ENCODE measurements at regions not wholly inside any gene's neighbourhood (a gene's known extent, or its start where the extent isn't known, plus 50 kb on each side); places are given as distances from the start of the nearest gene placed in this dataset.

GRCh38 chr20:11214256-11214840 is 540.5 kb upstream of the JAG1 start:
- H3K4me1 ChIP-seq (ENCODE audit: control insufficient read depth, insufficient read depth, low read length) = peaks cover 4% of the 10 kb centered on the region; the same call in 1 of the 2 replicates
- H3K27ac ChIP-seq (ENCODE audit: low read depth, low read length) = no peak overlapping the region
- no peaks in the 10 kb centered on the region for H3K36me3 ChIP-seq (ENCODE audit: control insufficient read depth, insufficient read depth, low read length)
- 0 out of 2 replicates have a peak overlapping the region, but pooled peaks have one; percentile 7 for H3K9ac ChIP-seq (ENCODE audit: low read depth, low read length)
- H3K9me3 ChIP-seq (ENCODE audit: control insufficient read depth, insufficient read depth, low read length) = no peaks in the 10 kb centered on the region
- H3K27me3 ChIP-seq (ENCODE audit: control insufficient read depth, insufficient read depth, low read length) = no peaks in the 10 kb centered on the region
- H3K4me3 ChIP-seq (ENCODE audit: low read depth, low read length) = no peak overlapping the region

GRCh38 chr20:11216451-11217314 is 542.9 kb upstream of the JAG1 start:
- H3K4me3 ChIP-seq (ENCODE audit: low read depth, low read length) = no peak overlapping the region
- peaks cover 4% of the 10 kb centered on the region; the same call in 1 of the 2 replicates for H3K4me1 ChIP-seq (ENCODE audit: control insufficient read depth, insufficient read depth, low read length)
- no peak overlapping the region for H3K9ac ChIP-seq (ENCODE audit: low read depth, low read length)
- no peaks in the 10 kb centered on the region for H3K36me3 ChIP-seq (ENCODE audit: control insufficient read depth, insufficient read depth, low read length)
- no peak overlapping the region for H3K27ac ChIP-seq (ENCODE audit: low read depth, low read length)
- H3K27me3 ChIP-seq (ENCODE audit: control insufficient read depth, insufficient read depth, low read length) = no peaks in the 10 kb centered on the region
- no peaks in the 10 kb centered on the region for H3K9me3 ChIP-seq (ENCODE audit: control insufficient read depth, insufficient read depth, low read length)

GRCh38 chr20:11217326-11218172 is 543.8 kb upstream of the JAG1 start:
- no peak overlapping the region for H3K27ac ChIP-seq (ENCODE audit: low read depth, low read length)
- no peak overlapping the region for H3K9ac ChIP-seq (ENCODE audit: low read depth, low read length)
- no peaks in the 10 kb centered on the region for H3K36me3 ChIP-seq (ENCODE audit: control insufficient read depth, insufficient read depth, low read length)
- H3K27me3 ChIP-seq (ENCODE audit: control insufficient read depth, insufficient read depth, low read length) = no peaks in the 10 kb centered on the region
- peaks cover 4% of the 10 kb centered on the region; the same call in 1 of the 2 replicates for H3K4me1 ChIP-seq (ENCODE audit: control insufficient read depth, insufficient read depth, low read length)
- H3K9me3 ChIP-seq (ENCODE audit: control insufficient read depth, insufficient read depth, low read length) = no peaks in the 10 kb centered on the region
- H3K4me3 ChIP-seq (ENCODE audit: low read depth, low read length) = no peak overlapping the region

GRCh38 chr20:11218173-11218680 is 544.4 kb upstream of the JAG1 start:
- peaks cover 4% of the 10 kb centered on the region; the same call in 1 of the 2 replicates for H3K4me1 ChIP-seq (ENCODE audit: control insufficient read depth, insufficient read depth, low read length)
- H3K27me3 ChIP-seq (ENCODE audit: control insufficient read depth, insufficient read depth, low read length) = no peaks in the 10 kb centered on the region

GRCh38 chr20:11219192-11219591 is 545.4 kb upstream of the JAG1 start:
- peaks cover 4% of the 10 kb centered on the region; the same call in 1 of the 2 replicates for H3K4me1 ChIP-seq (ENCODE audit: control insufficient read depth, insufficient read depth, low read length)
- no peak overlapping the region for H3K4me3 ChIP-seq (ENCODE audit: low read depth, low read length)
- no peak overlapping the region for H3K27ac ChIP-seq (ENCODE audit: low read depth, low read length)
- H3K9ac ChIP-seq (ENCODE audit: low read depth, low read length) = no peak overlapping the region
- H3K36me3 ChIP-seq (ENCODE audit: control insufficient read depth, insufficient read depth, low read length) = no peaks in the 10 kb centered on the region
- H3K9me3 ChIP-seq (ENCODE audit: control insufficient read depth, insufficient read depth, low read length) = no peaks in the 10 kb centered on the region
- H3K27me3 ChIP-seq (ENCODE audit: control insufficient read depth, insufficient read depth, low read length) = no peaks in the 10 kb centered on the region

More at GRCh38 chr20:11218173-11218680, 544.4 kb upstream of the JAG1 start:
- Histone ChIP-seq H3K36me3 (ENCODE audit: control insufficient read depth, insufficient read depth, low read length) (no peaks in the 10 kb centered on the region), H3K9ac (ENCODE audit: low read depth, low read length) (no peak overlapping the region), H3K4me3 (ENCODE audit: low read depth, low read length) (no peak overlapping the region), H3K27ac (ENCODE audit: low read depth, low read length) (no peak overlapping the region), H3K9me3 (ENCODE audit: control insufficient read depth, insufficient read depth, low read length) (no peaks in the 10 kb centered on the region)

GRCh38 chr20:11221046-11221445 is 547.2 kb upstream of the JAG1 start:
- peaks cover 4% of the 10 kb centered on the region; the same call in 1 of the 2 replicates for H3K4me1 ChIP-seq (ENCODE audit: control insufficient read depth, insufficient read depth, low read length)
- no peak overlapping the region for H3K9ac ChIP-seq (ENCODE audit: low read depth, low read length)
- H3K27ac ChIP-seq (ENCODE audit: low read depth, low read length) = no peak overlapping the region
- no peaks in the 10 kb centered on the region for H3K9me3 ChIP-seq (ENCODE audit: control insufficient read depth, insufficient read depth, low read length)
- H3K36me3 ChIP-seq (ENCODE audit: control insufficient read depth, insufficient read depth, low read length) = no peaks in the 10 kb centered on the region
- H3K4me3 ChIP-seq (ENCODE audit: low read depth, low read length) = no peak overlapping the region
- H3K27me3 ChIP-seq (ENCODE audit: control insufficient read depth, insufficient read depth, low read length) = no peaks in the 10 kb centered on the region

- H3K27ac ChIP-seq (ENCODE audit: low read depth, low read length) = no peak overlapping the region
- H3K9me3 ChIP-seq (ENCODE audit: control insufficient read depth, insufficient read depth, low read length) = no peaks in the 10 kb centered on the region
- H3K36me3 ChIP-seq (ENCODE audit: control insufficient read depth, insufficient read depth, low read length) = no peaks in the 10 kb centered on the region
- no peak overlapping the region for H3K9ac ChIP-seq (ENCODE audit: low read depth, low read length)
- H3K4me3 ChIP-seq (ENCODE audit: low read depth, low read length) = no peak overlapping the region
- no peaks in the 10 kb centered on the region for H3K27me3 ChIP-seq (ENCODE audit: control insufficient read depth, insufficient read depth, low read length)
- no peaks in the 10 kb centered on the region; the same call in 1 of the 2 replicates for H3K4me1 ChIP-seq (ENCODE audit: control insufficient read depth, insufficient read depth, low read length)
These were observed 548.4 kb upstream of the JAG1 start for GRCh38 chr20:11222243-11222642.

GRCh38 chr20:11227602-11228001 is 553.8 kb upstream of the JAG1 start:
- Histone ChIP-seq H3K9me3 (ENCODE audit: control insufficient read depth, insufficient read depth, low read length) (no peaks in the 10 kb centered on the region), H3K9ac (ENCODE audit: low read depth, low read length) (no peak overlapping the region), H3K27ac (ENCODE audit: low read depth, low read length) (no peak overlapping the region), H3K36me3 (ENCODE audit: control insufficient read depth, insufficient read depth, low read length) (no peaks in the 10 kb centered on the region), H3K4me3 (ENCODE audit: low read depth, low read length) (no peak overlapping the region), H3K4me1 (ENCODE audit: control insufficient read depth, insufficient read depth, low read length) (no peaks in the 10 kb centered on the region), H3K27me3 (ENCODE audit: control insufficient read depth, insufficient read depth, low read length) (no peaks in the 10 kb centered on the region)

GRCh38 chr20:11229772-11230171 is 556.0 kb upstream of the JAG1 start:
- Histone ChIP-seq H3K9ac (ENCODE audit: low read depth, low read length) (no peak overlapping the region), H3K9me3 (ENCODE audit: control insufficient read depth, insufficient read depth, low read length) (no peaks in the 10 kb centered on the region), H3K4me3 (ENCODE audit: low read depth, low read length) (no peak overlapping the region)

GRCh38 chr20:11230999-11231398 is 557.2 kb upstream of the JAG1 start:
- Histone ChIP-seq H3K9me3 (ENCODE audit: control insufficient read depth, insufficient read depth, low read length) (no peaks in the 10 kb centered on the region), H3K9ac (ENCODE audit: low read depth, low read length) (no peak overlapping the region), H3K36me3 (ENCODE audit: control insufficient read depth, insufficient read depth, low read length) (no peaks in the 10 kb centered on the region), H3K4me1 (ENCODE audit: control insufficient read depth, insufficient read depth, low read length) (peaks cover 8% of the 10 kb centered on the region; the same call in 1 of the 2 replicates), H3K27ac (ENCODE audit: low read depth, low read length) (no peak overlapping the region), H3K27me3 (ENCODE audit: control insufficient read depth, insufficient read depth, low read length) (no peaks in the 10 kb centered on the region), H3K4me3 (ENCODE audit: low read depth, low read length) (no peak overlapping the region)

More at GRCh38 chr20:11229772-11230171, 556.0 kb upstream of the JAG1 start:
- Histone ChIP-seq H3K36me3 (ENCODE audit: control insufficient read depth, insufficient read depth, low read length) (no peaks in the 10 kb centered on the region), H3K27ac (ENCODE audit: low read depth, low read length) (no peak overlapping the region), H3K27me3 (ENCODE audit: control insufficient read depth, insufficient read depth, low read length) (no peaks in the 10 kb centered on the region), H3K4me1 (ENCODE audit: control insufficient read depth, insufficient read depth, low read length) (0 out of 2 replicates have a peak, but pooled peaks cover 4% of the 10 kb centered on the region)

Data from HUES48 (cell line).